DND-41 (cell line): ENCODE measurements at regions not wholly inside any gene's neighbourhood (a gene's known extent, or its start where the extent isn't known, plus 50 kb on each side); places are given as distances from the start of the nearest gene placed in this dataset.
A peak's percentile ranks its signal among the peaks of the same experiment; 100 is the strongest.
"Not testable (repeated sequence)": the region's sequence is repeated elsewhere in the genome, so short reads cannot be mapped to it uniquely, and the experiment has no call there.

ENCODE experiments used
- ATAC-seq: fragments of 200-7000 bp; cut with Tn5 transposase; 3 replicates; pipeline ENCODE4 v1.9.1; 2021; ENCODE audit warnings: low read depth; ENCODE audit not compliant: insufficient read depth
- DNase-seq: peaks from one replicate; pipeline ENCODE4 v3.0.0-alpha.2; 2020
- H2AFZ ChIP-seq: 2 replicates; pipeline ENCODE4 v1.6.0; 2012; ENCODE audit warnings: low read depth, low read length
- H3K27ac ChIP-seq: 2 replicates; pipeline ENCODE4 v1.5.1; 2012; ENCODE audit warnings: low read length, inconsistent platforms
- H3K27me3 ChIP-seq: fragments of 200-600 bp; sonication (generic); 2 replicates; pipeline ENCODE4 v1.6.0; 2012; ENCODE audit warnings: low read length, mild to moderate bottlenecking, inconsistent platforms; ENCODE audit not compliant: insufficient read depth, poor library complexity
- H3K36me3 ChIP-seq: 2 replicates; pipeline ENCODE4 v1.5.1; 2012; ENCODE audit warnings: low read length, inconsistent platforms; ENCODE audit not compliant: insufficient read depth
- H3K4me1 ChIP-seq: 2 replicates; pipeline ENCODE4 v1.5.1; 2012; ENCODE audit warnings: mild to moderate bottlenecking, low read length; ENCODE audit not compliant: insufficient read depth
- H3K4me2 ChIP-seq: 2 replicates; pipeline ENCODE4 v1.6.0; 2012; ENCODE audit warnings: mild to moderate bottlenecking, moderate library complexity, low read length, inconsistent platforms; ENCODE audit not compliant: insufficient read depth
- H3K4me3 ChIP-seq, 2 experiments: fragments of 200-600 bp in 1 of 2; shearing (Covaris generic) in 1 of 2; 2 replicates each; pipeline ENCODE4 v1.5.1; 2012 to 2016; ENCODE audit warnings: inconsistent platforms in 2 of 2, low read length in 2 of 2, mild to moderate bottlenecking in 2 of 2, low read depth in 1 of 2, moderate library complexity in 1 of 2
- H3K79me2 ChIP-seq: 2 replicates; pipeline ENCODE4 v1.6.0; 2012; ENCODE audit warnings: low read length, inconsistent platforms; ENCODE audit not compliant: insufficient read depth
- H3K9ac ChIP-seq: 2 replicates; pipeline ENCODE4 v1.6.0; 2012; ENCODE audit warnings: low read depth, mild to moderate bottlenecking, inconsistent platforms, low read length, moderate library complexity
- H3K9me3 ChIP-seq: 2 replicates; pipeline ENCODE4 v1.5.1; 2012; ENCODE audit warnings: low read length, moderate library complexity, mild to moderate bottlenecking, inconsistent platforms; ENCODE audit not compliant: insufficient read depth, severe bottlenecking
- H4K20me1 ChIP-seq: 2 replicates; pipeline ENCODE4 v1.6.0; 2012; ENCODE audit warnings: low read length; ENCODE audit not compliant: insufficient read depth
- EZH2 ChIP-seq: IDR thresholded peaks from 3 replicates; pipeline ENCODE4 v1.6.1; 2012; ENCODE audit warnings: borderline replicate concordance, low read depth, mild to moderate bottlenecking, moderate library complexity, low read length, inconsistent platforms; ENCODE audit not compliant: severe bottlenecking
- TF ChIP-seq, protein P1 (sequence below): IDR thresholded peaks from 2 replicates; pipeline ENCODE4 v1.5.1; 2012; ENCODE audit warnings: borderline replicate concordance, low read length, moderate library complexity, mild to moderate bottlenecking; ENCODE audit not compliant: poor library complexity, severe bottlenecking; ENCODE audit errors: extremely low read depth

DNA sequence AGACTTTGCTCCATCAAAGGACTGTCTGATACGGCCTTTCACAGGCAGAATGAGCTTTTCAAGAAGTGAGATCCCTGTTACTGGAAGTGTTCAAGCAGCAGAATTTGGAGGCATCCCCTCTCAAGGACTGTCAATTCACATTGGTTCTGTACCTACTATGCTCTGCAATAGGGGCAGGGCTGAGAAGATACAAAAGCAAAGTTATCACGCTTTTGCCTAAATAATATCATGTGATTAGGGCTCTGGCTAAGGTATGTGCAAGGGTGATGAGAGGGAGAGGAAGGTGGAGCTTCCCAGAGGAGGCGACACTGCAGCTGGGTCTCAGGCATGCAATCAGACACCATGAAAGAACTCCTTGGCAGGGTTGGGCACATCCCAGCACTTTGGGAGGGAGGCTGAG is 80.2 kb upstream of the PIM1 start:
- 0 out of 3 replicates have a peak, but pooled peaks have one; percentile 19 for ATAC-seq
- H2AFZ ChIP-seq, result no peak overlapping the region
- TF ChIP-seq, protein P1, sequence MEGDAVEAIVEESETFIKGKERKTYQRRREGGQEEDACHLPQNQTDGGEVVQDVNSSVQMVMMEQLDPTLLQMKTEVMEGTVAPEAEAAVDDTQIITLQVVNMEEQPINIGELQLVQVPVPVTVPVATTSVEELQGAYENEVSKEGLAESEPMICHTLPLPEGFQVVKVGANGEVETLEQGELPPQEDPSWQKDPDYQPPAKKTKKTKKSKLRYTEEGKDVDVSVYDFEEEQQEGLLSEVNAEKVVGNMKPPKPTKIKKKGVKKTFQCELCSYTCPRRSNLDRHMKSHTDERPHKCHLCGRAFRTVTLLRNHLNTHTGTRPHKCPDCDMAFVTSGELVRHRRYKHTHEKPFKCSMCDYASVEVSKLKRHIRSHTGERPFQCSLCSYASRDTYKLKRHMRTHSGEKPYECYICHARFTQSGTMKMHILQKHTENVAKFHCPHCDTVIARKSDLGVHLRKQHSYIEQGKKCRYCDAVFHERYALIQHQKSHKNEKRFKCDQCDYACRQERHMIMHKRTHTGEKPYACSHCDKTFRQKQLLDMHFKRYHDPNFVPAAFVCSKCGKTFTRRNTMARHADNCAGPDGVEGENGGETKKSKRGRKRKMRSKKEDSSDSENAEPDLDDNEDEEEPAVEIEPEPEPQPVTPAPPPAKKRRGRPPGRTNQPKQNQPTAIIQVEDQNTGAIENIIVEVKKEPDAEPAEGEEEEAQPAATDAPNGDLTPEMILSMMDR, result no peak
- TF ChIP-seq EZH2, result no peak
- H3K4me1 ChIP-seq, result peaks cover 13% of the 10 kb centered on the region
- H3K9me3 ChIP-seq, result no peaks in the 10 kb centered on the region
- no peak for DNase-seq
- no peaks in the 10 kb centered on the region for H4K20me1 ChIP-seq
- no peaks in the 10 kb centered on the region for H3K27me3 ChIP-seq
- H3K36me3 ChIP-seq, result no peaks in the 10 kb centered on the region
- no peaks in the 10 kb centered on the region for H3K79me2 ChIP-seq
- no peak overlapping the region for H3K4me3 ChIP-seq
- H3K4me2 ChIP-seq, result no peak overlapping the region
- no peak overlapping the region for H3K27ac ChIP-seq
- H3K9ac ChIP-seq, result no peak overlapping the region

DNA sequence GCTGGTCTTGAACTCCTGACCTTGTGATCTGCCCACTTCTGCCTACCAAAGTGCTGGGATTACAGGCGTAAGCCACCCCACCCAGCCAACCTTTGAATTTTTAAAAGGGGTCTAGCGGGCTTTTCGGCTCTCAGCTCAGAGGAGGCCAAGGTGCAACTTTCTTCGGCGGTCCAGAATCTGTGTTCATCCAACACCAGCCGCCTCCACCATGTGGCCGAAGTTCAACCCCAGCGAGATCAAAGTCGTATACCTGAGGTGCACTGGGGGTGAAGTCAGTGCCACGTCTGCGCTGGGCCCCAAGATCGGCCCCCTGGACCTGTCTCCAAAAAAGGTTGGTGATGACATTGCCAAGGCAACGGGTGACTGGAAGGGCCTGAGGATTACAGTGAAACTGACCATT is 78.8 kb upstream of the PIM1 start:
- H3K9ac ChIP-seq, ATAC-seq, H3K27me3 ChIP-seq, H2AFZ ChIP-seq, H3K4me3 ChIP-seq, H3K27ac ChIP-seq, H3K4me2 ChIP-seq, DNase-seq, H3K79me2 ChIP-seq, H4K20me1 ChIP-seq, H3K9me3 ChIP-seq, H3K36me3 ChIP-seq: not testable (repeated sequence)
- H3K4me1 ChIP-seq, result peaks cover 15% of the 10 kb centered on the region

DNA sequence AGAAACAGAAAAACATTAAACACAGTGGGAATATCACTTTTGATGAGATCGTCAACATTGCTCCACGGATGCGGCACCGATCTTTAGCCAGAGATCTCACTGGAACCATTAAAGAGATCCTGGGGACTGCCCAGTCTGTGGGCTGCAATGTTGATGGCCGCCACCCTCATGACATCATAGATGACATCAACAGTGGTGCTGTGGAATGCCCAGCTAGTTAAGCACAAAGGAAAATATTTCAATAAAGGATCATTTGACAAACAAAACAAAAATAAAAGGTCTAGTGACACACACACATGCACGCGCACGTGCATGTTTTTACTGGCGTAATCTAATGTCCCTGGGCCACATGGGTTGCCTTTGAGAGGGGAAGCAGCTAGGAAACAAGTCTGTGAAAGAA is 78.4 kb upstream of the PIM1 start:
- H3K4me1 ChIP-seq, result peaks cover 15% of the 10 kb centered on the region
- H3K9me3 ChIP-seq, H3K9ac ChIP-seq, H4K20me1 ChIP-seq, H3K4me2 ChIP-seq, H3K27ac ChIP-seq, ATAC-seq, DNase-seq, H3K27me3 ChIP-seq, H3K4me3 ChIP-seq, H2AFZ ChIP-seq, H3K36me3 ChIP-seq, H3K79me2 ChIP-seq: not testable (repeated sequence)

DNA sequence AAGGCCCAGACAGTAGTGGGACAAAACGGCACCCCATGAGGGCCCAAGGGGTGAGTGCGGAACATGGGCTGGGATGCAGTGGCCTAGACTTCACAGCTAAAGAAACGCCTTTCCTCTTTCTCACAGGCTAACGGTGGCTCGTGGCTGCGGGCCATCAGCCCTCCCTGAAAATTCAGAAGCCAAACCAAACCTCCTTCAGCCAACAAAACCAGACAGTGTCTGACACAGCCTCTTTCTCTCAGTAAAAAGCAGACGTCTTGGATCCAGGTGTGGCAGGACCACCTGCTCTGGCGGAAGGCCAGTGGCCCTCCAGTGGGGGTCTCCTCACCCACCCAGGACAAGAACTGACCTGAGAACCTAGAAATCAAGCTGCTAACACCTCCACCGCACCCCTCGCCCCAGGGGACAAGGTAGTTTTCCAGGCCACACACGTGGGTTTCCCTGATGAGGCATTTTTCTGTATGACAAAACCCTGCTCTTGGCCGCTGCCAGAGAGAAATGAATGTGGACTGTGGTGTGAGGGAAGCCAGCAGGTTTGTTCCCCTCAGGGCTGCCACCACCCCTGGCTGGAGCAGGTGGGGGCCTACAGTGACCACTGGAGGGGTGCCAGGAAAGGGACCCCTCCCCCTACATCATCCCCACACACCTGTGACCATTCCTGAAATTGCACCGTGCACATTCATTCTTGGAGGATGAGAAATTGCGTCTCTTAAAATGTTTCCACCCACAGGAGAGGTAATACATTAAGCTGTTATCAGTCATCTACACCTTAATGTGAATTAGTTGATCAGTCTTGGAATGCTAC is 76.8 kb upstream of the PIM1 start:
- no peak overlapping the region for H3K4me3 ChIP-seq
- no peak overlapping the region for H2AFZ ChIP-seq
- no peaks in the 10 kb centered on the region for H3K36me3 ChIP-seq
- H3K9me3 ChIP-seq, result no peaks in the 10 kb centered on the region
- no peak overlapping the region for H3K27ac ChIP-seq
- H3K4me1 ChIP-seq, result peaks cover 15% of the 10 kb centered on the region
- DNase-seq, result no peak
- no peaks in the 10 kb centered on the region for H3K27me3 ChIP-seq
- no peaks in the 10 kb centered on the region for H4K20me1 ChIP-seq
- no peak for ATAC-seq
- no peaks in the 10 kb centered on the region for H3K79me2 ChIP-seq
- no peak overlapping the region for H3K4me2 ChIP-seq
- TF ChIP-seq, protein P1, result no peak
- no peak for TF ChIP-seq EZH2
- H3K9ac ChIP-seq, result no peak overlapping the region
